NCI-H2227 (cell line): ENCODE measurements at regions not wholly inside any gene's neighbourhood (a gene's known extent, or its start where the extent isn't known, plus 50 kb on each side); places are given as distances from the start of the nearest gene placed in this dataset.
"Not testable (repeated sequence)": the region's sequence is repeated elsewhere in the genome, so short reads cannot be mapped to it uniquely, and the experiment has no call there.

ENCODE experiments used
- DNase-seq: peaks from one replicate; lab custom pipeline; 2025; ENCODE audit not compliant: unreplicated experiment; lab: John Stamatoyannopoulos, UW

DNA sequence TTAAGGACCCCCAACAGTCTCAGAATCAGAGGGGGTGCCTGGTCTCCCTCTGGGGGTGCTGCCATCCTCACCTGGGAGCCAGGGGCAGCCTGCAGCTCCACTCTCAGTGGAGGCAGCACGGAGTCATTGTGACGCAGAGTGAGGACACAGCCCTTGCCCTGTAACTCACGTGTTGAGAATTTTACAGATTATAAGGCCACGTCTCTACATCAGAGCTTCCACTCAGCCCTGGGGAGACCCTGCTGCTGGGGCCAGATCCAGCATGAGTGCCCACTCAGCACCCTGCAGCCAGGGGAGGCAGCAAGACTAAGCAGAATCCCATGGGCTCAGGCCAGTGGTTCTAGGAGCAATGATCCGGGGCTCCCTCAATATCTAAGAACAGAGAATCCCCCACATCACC, 137.4 kb upstream of the AFDN start:
- no peak for DNase-seq

DNA sequence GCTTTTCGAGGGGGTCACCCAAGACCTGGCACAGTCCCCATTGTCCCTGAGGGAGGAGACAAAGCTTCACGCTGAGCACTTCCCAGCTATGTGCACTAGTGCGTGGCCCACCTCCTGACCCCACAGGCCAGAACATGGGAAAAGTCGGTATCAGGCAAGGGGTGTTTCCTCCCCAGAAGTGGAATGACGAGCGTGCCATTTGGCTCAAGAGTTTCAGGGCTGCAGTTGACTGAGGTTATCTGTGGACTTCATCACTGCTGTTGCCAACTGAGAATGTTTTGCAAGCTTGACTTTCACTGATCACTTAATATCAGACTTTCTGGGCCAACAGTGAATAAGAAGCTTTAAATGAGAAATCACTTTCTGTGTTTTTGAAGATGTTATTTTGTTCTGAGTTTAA, 137.0 kb upstream of the AFDN start:
- DNase-seq: no peak

DNA sequence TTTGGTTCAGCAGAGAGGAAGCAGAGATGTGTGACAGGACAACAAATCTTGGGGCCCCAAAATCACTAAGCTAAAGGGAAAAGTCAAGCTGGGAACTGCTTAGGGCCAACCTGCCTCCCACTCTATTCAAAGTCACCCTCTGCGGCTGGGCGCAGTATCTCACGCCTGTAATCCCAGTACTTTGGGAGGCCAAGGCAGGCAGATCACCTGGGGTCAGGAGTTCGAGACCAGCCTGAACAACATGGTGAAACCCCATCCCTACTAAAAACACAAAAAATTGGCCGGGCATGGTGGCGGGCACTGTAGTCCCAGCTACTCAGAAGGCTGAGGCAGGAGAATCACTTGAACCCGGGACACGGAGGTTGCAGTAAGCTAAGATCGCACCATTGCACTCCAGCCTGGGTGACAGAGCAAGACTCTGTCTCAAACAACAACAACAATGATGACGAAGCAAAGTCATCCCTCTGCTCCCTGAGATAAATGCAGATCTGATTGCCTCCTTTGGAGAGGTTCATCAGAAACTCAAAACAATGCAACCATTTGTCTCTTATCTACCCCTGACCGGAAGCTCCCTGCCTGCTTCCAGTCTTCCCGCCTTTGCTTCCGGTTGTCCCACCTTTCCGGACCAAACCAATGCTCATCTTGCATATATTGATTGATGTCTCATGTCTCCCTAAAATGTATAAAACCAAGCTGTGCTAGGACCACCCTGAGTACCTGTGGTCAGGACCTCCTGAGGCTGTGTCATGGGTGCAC, 136.4 kb upstream of the AFDN start:
- not testable (repeated sequence) for DNase-seq

DNA sequence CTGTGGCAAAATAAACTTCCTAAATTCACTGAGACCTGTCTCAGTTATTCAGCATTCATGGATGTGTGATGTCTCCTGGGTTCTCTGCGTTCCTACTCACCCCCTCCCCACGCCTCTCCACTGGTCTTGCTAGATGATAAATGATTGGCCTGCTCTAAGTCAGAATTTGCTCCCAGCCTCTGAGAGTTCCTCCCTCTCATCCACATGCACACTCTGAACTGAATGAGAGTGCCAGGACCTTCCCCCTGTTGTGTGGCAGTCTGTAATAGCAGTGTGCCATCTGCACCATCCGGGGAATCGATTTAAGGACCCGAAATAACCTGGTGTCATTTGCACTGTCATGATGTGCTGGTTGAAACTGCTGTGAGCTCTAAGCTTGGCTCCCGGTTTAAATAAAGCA, 135.8 kb upstream of the AFDN start:
- DNase-seq: peak; percentile 42

DNA sequence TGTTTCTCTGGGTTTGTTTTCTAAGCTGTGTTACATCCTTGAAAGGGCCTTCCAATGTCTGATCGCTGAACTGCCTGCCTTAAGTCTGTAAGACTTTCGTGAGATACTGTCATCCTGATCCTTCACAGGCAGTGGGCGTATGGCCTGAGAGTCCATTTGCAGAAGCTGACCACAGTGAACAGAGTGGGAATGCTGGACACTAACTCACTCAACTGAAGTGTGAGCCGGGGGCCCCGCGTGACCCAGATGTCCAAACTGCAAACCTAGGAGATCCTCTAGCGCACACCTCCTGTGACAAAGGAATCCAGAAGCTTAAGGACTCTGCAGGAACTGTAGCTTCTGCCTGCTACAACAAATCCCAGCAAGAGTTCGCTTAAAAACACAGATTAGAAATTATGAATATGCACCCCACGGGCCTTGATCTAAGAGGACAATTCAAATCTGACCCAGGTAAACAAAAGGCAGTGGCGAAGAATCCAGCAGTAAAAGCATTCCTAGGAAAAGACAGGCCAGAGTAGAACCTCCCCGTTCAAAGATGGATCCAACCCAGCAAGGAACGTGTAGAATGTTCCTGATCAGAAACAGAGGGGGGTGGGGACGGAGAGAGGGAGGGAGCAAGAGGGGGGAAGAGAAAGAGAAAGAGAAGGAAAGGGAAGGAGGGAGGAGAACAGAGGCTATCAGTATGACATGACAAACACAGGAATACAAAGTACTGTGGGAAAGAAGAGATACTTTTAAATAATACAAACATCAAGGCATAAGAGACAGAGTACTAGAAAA, 135.0 kb upstream of the AFDN start:
- no peak for DNase-seq

DNA sequence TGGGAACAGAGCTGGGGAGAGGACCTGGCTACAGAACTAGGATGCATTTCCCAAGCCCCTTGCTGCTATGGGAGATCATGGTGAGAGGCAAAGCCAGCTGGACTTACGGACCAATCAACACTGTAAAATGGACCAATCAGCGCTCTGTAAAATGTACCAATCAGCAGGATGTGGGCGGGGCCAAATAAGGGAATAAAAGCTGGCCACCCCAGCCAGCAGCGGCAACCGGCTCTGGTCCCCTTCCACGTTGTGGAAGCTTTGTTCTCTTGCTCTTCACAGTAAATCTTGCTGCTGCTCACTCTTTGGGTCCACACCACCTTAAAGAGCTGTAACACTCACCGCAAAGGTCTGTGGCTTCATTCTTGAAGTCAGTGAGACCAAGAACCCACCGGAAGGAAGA, 133.2 kb upstream of the AFDN start:
- not testable (repeated sequence) for DNase-seq

DNA sequence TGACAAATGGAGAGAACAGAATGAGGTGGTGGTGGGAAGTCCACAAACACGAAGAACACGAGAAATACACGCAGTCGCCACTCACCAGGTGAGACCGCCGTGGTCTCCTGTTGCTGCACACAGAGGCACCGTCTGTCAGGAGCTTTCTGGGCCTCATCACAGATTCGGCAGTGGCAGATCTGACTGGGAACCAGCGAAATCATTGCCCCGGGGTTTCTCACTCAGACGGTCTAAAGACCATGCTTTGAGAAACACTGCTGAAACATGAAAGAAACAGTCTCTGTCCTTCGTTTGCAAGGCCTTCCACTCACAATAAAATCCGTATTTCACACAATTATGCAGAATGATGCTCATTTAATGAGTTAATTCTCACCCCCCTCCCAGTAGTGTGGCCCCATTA, 130.9 kb upstream of the AFDN start:
- DNase-seq: no peak

DNA sequence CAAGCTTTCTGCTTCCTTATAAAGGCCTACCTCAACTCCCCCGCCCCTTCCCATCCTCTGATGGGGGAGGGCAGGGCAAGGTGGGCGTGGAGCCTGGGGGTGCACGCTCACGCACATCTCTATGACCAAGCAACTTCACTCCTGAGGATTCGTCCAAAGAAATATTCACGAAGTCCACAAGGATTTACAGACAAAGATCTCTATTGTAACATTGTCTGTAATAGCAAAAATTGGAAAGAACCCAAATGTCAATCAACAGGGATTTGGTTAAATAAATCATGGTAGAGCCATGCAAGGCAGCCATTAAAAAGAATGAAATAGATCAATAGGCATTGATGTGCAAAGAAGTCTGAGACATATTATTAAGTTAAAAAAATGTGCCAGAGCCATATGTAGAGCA, 130.4 kb upstream of the AFDN start:
- no peak for DNase-seq

DNA sequence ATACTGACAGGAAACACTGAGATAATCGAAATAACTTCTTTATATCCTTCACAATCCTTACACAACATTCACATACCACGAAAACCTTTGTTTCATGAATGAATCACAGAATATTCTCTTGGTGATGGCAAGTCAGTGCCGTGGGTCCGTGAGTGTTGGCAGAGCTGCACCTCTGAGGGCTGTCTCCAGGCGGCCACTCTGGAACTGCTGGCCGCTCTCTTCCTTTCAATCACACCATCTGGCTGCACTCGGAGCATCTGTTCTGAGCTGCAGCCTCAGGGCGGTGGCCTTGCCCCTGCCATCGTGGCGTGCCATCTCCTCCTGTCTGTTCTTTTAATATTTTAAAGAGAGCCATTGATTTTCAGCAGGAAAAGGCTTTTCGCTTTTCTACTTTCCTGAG, 129.4 kb upstream of the AFDN start:
- no peak for DNase-seq

DNA sequence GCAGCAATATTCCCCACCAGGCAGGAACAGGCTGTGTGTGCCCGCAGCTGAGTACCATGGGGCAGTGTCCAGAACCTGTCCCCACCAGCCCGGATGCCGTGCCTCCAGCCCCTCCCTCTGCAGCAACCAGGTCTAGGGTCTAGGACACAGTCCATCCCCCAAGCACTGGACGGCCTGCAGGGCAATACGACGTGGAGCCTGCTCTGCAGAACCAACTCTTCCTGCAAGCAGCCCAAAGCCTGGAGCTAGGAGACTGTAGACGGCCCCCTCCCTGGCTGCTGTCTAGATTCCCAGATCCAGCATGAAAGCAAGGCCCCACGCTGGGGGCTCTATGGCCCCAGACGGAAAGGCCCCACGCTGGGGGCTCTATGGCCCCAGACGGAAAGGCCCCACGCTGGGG, 128.2 kb upstream of the AFDN start:
- no peak for DNase-seq

DNA sequence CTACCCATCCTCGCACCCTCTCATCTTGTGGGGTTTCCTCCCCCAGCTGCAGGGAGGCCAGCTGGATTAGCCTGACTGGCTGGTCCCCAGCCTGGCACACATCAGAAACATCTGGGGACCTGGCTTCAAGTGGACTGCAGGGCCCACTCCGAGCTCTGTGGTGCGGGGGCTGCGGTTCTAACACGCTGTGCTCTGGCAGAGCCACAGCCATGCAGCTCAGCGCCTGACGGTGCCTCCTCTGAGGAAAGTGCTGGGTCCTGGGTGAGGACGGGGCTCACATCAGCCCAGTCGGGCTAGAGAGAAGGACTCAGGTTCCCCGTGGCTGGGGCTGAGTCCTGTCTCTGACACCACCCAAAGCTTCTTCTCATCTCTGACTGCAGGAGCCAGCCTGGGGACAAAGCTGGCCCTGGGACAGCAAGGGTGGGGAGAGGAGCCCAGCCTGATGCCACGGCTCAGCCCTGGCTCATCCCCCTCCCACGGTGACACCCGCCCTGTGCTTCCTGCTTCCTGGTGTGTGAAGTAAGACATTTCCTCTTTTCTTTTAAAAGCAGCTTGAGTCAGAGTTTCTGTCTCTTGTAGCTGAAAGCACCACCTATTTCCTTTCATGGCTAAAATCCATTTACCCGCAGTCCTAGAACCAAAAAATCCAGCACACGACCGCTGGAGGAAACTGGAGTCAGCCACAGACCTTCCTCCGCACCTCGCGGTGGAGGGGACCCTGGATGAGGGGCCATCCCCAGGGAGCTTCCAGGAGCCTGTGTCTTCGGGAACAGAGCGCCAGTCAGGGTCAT, 127.4 kb upstream of the AFDN start:
- no peak for DNase-seq

DNA sequence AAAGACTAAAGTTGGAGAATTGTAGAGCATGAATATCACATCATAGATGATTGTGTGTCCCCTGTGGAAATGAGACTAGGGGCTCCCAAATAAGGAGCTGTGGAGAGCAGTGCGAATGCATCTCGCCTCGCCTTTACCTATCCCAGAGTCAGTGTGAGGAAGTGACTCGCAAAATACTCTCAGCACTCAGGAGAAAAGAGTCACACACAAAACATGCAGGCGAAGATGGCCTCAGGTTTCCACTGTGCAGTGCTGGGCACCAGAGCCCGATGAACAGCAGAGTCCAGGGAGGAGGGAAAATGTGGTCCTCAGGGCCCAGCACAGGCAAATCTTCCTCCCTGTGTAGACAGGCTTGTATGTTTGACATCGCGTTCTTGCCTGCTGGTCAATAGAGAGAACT, 126.5 kb upstream of the AFDN start:
- DNase-seq: no peak

DNA sequence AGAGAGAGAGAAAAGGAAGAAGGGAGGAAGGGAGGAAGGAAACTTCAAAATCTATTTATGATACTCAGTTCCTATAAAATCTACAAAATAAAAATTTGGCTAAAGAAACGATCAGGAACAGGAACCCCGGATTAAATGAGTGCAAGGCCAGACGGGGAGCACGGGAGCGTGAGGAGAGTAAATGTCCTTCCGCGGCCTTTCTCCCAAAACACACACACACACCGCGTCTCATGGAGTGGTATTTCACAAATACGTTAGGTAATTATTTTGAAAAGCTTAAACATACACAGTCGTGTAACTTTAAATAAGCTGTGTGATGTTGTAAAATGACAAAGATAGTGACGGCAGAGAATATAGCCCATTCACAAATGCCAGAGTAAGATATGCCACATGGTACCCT, 125.7 kb upstream of the AFDN start:
- no peak for DNase-seq

DNA sequence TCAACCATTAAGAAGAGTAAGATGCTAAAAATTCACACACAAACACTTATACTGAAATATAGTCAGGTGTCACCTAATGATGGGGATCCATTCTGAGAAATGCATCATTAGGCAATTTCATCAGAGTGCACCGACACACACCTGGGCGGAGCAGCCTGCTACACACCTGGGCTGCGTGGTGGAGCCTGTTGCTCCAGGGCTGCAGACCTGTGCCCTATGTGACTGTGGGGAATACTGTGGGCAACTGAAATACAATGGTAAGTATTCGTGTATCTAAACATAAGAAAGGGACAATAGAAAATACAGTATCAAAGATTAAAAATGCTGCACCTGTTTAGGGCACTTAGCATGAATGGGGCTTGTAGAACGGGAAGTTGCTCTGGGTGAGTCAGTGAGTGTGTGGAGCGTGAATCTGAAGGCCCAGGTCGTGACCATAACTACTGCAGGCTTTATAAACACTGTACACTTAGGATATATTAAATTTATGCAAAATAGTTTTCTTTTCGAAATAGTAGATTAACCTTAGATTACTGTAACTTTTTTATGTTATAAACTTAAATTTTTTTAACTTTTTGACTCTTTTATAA, 124.4 kb upstream of the AFDN start:
- no peak for DNase-seq

DNA sequence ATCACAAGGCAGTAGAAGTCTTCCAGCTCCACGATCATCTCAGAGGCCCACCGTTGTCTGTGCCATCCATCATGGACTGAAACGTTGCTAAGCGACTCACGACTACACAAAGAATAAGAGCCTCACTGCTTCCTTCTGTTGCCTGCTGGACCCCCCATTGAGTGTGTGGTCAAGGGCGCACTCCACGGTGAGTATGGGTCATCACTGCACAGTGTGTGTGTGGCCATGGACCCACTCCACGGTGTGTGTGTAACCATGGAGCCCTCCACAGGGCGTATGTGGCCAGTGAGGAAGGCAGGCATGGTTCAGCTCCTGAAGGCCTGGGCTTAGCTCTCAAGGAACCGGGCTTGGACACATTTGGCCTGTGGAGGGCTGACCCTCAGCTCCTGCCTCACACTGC, 123.4 kb upstream of the AFDN start:
- no peak for DNase-seq

DNA sequence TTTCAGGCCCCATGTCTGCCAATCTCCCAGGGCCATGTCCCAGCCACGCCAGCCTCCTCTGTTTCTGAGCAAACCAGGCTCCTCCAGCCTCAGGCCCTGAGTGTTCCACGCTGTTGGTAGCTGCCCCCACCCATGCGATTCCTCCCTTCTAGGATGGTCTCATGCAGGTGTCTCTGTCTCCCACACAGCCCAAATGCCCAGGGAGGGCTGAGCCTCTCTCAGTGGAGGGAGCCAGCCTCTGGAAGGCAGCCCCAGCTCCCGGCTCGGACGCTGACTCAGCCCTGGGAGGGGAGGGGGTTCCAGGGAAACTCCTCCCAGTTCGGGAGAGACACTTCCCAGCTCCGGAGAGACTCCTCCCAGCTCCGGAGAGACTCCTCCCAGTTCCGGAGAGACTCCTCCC, 122.9 kb upstream of the AFDN start:
- DNase-seq: no peak

DNA sequence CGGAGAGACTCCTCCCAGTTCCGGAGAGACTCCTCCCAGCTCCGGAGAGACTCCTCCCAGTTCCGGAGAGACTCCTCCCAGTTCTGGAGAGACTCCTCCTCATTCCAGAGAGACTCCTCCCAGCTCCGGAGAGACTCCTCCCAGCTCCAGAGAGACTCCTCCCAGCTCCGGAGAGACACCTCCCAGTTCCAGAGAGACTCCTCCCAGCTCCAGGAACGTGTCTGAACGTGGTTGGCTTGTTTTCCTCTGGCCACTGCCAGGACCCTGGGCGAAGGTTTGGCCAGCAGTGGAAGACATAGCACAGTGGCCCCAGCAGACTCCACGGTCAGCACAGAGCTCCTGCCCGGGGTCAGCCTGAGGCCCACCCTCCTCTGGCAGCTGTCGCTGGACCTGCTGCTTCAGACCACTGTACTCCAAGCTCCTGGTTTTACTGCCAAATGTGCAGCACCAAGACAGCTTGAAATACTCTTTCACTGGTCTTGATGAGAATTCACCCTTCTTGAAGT, 122.3 kb upstream of the AFDN start:
- DNase-seq: no peak

DNA sequence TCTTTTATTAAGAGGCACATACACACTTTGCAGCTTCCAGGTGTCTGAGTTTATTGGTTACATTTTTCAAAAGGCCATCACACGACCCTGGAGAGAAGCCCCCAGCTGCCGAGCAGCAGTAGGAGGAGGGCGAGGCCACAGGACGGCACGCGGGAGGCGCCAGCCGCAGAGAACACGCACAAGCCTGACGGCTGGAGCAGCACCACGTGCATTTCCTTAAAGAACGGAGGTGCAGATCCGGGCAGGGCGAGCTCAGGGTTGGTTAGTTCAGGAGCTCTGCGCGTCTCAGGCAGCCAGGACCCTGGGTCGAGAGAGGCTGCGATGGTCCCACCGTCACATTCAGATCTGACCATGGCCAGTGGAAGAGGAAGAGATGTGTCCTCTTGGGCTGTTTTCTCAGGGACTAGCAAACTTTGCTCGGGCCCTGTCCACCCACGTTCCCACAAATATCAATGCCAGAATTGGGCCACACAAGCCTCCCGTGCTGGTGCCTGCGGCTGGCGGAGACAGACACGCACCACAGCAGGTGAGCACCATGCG, 121.4 kb upstream of the AFDN start:
- no peak for DNase-seq

DNA sequence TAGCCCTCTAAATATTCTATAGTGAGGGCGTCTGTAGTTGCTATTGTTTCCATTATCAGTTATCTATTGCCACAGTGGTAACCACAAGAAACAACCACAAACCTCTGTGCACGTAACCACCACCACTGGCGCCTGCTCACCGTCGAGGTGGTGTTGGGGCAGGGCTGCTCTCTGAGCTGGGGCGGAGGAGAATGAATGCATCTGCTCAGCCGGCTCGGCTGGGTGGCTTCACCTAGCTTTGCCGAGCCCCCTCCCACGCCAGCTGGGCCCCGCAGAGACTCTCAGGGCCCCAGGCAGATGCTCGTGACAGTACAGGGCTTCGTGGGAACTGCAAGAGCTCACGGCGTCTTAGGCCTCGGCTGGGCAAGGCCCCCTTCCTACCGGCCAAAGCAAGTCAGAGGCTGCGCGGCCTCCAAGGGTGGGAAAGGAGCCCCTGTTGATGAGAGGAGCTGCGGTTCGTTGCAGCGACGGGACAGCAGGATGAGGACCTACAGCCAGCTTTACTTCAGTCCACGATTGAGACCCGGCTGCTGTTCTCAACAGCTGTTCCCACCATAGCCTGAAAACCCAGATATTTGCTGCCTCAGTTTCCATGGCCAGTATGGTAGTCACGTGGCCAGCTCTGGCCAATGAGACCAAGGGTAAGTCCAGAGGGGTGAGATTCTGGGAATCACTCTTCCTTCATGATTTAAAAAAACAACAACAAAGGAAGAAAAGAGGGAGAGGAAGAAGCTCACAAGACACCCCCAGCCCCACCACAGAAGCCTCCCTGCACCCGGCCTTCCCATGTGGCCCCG, 120.2 kb upstream of the AFDN start:
- DNase-seq: no peak
